ENCODE measurements at regions not wholly inside any gene's neighbourhood (a gene's known extent, or its start where the extent isn't known, plus 50 kb on each side); places are given as distances from the start of the nearest gene placed in this dataset.

- no peak for DNase-seq
Measured at GRCh38 chr21:24290151-24290833, 1317.0 kb downstream of the MRPL39 start.

- DNase-seq, result no peak
Measured at GRCh38 chr21:24289539-24289938, 1317.7 kb downstream of the MRPL39 start.

- no peak for DNase-seq
Measured at GRCh38 chr21:24280596-24280995, 1326.7 kb downstream of the MRPL39 start.

- no peak for DNase-seq
Measured at GRCh38 chr21:24278711-24279110, 1328.6 kb downstream of the MRPL39 start.

GRCh38 chr21:24276204-24276603, 1331.1 kb downstream of the MRPL39 start:
- no peak for DNase-seq

GRCh38 chr21:24275616-24276015, 1331.7 kb downstream of the MRPL39 start:
- no peak for DNase-seq

GRCh38 chr21:24272521-24272938, 1334.8 kb downstream of the MRPL39 start:
- no peak for DNase-seq

- DNase-seq, result no peak
Measured at GRCh38 chr21:24265987-24266386, 1341.3 kb downstream of the MRPL39 start.

- DNase-seq, result no peak
Measured at GRCh38 chr21:24260751-24261150, 1346.5 kb downstream of the MRPL39 start.

- no peak for DNase-seq
Measured at GRCh38 chr21:24259241-24259640, 1348.0 kb downstream of the MRPL39 start.

- no peak for DNase-seq
Measured at GRCh38 chr21:24255591-24255990, 1351.7 kb downstream of the MRPL39 start.

GRCh38 chr21:24225431-24225830, 1381.8 kb downstream of the MRPL39 start:
- DNase-seq, result no peak

GRCh38 chr21:24224422-24224821, 1382.9 kb downstream of the MRPL39 start:
- DNase-seq, result no peak

GRCh38 chr21:24223624-24224023, 1383.7 kb downstream of the MRPL39 start:
- DNase-seq, result no peak

GRCh38 chr21:24222676-24223075, 1384.6 kb downstream of the MRPL39 start:
- DNase-seq, result no peak

- no peak for DNase-seq
Measured at GRCh38 chr21:24220446-24220845, 1386.8 kb downstream of the MRPL39 start.

- DNase-seq, result no peak
Measured at GRCh38 chr21:24217151-24217550, 1390.1 kb downstream of the MRPL39 start.

GRCh38 chr21:24210130-24210529, 1397.2 kb downstream of the MRPL39 start:
- no peak for DNase-seq

- no peak for DNase-seq
Measured at GRCh38 chr21:24208562-24209260, 1398.6 kb downstream of the MRPL39 start.

GRCh38 chr21:24205319-24205718, 1402.0 kb downstream of the MRPL39 start:
- no peak for DNase-seq

- no peak for DNase-seq
Measured at GRCh38 chr21:24204641-24205040, 1402.6 kb downstream of the MRPL39 start.

- no peak for DNase-seq
Measured at GRCh38 chr21:24200052-24200451, 1407.2 kb downstream of the MRPL39 start.

- DNase-seq, result no peak
Measured at GRCh38 chr21:24197923-24198322, 1409.4 kb downstream of the MRPL39 start.

- no peak for DNase-seq
Measured at GRCh38 chr21:24197132-24197643, 1410.1 kb downstream of the MRPL39 start.
